Lower leg skin (tissue), 3 donors: ENCODE measurements at regions not wholly inside any gene's neighbourhood (a gene's known extent, or its start where the extent isn't known, plus 50 kb on each side); places are given as distances from the start of the nearest gene placed in this dataset.

ENCODE experiments used
- POLR2A ChIP-seq, 2 donors: fragments of 450-650 bp; IDR thresholded peaks; one replicate each; pipeline ENCODE4 v1.6.1; 2016 to 2017; ENCODE audit warnings: antibody characterized with exemption in 2 of 2, mild to moderate bottlenecking in 1 of 2, moderate library complexity in 1 of 2
- TF ChIP-seq, protein P1 (sequence below), 3 donors: fragments of 450-650 bp; IDR thresholded peaks; one replicate each; pipeline ENCODE4 v1.5.1; 2016; ENCODE audit warnings: antibody characterized with exemption in 3 of 3, mild to moderate bottlenecking in 3 of 3, moderate library complexity in 2 of 3

DNA sequence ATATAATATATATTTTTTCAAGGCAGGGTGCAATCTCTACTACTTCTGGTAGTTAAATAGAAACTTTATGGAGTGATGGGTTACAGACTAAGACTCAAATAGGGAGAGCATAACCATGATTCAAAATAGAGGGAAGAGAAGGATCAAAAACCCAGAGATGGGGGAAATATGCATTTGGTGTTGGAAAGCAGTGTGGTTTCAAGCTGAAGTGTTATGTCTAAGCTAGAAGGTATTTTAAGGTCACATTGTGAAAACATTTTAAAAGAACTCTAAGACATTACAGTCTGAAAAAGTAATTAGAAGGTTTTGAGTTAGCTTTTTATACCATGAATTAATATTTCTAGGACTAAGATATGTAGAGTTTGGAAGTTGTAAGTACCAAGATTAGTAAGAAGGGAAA, 2741.4 kb downstream of the PCDH9 start:
- TF ChIP-seq, protein P1, sequence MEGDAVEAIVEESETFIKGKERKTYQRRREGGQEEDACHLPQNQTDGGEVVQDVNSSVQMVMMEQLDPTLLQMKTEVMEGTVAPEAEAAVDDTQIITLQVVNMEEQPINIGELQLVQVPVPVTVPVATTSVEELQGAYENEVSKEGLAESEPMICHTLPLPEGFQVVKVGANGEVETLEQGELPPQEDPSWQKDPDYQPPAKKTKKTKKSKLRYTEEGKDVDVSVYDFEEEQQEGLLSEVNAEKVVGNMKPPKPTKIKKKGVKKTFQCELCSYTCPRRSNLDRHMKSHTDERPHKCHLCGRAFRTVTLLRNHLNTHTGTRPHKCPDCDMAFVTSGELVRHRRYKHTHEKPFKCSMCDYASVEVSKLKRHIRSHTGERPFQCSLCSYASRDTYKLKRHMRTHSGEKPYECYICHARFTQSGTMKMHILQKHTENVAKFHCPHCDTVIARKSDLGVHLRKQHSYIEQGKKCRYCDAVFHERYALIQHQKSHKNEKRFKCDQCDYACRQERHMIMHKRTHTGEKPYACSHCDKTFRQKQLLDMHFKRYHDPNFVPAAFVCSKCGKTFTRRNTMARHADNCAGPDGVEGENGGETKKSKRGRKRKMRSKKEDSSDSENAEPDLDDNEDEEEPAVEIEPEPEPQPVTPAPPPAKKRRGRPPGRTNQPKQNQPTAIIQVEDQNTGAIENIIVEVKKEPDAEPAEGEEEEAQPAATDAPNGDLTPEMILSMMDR (IDR thresholded peaks at IDR 0.05), result no peak
- TF ChIP-seq POLR2A (IDR thresholded peaks at IDR 0.05), result no peak
